ENCODE measurements at regions not wholly inside any gene's neighbourhood (a gene's known extent, or its start where the extent isn't known, plus 50 kb on each side); places are given as distances from the start of the nearest gene placed in this dataset.

DNA sequence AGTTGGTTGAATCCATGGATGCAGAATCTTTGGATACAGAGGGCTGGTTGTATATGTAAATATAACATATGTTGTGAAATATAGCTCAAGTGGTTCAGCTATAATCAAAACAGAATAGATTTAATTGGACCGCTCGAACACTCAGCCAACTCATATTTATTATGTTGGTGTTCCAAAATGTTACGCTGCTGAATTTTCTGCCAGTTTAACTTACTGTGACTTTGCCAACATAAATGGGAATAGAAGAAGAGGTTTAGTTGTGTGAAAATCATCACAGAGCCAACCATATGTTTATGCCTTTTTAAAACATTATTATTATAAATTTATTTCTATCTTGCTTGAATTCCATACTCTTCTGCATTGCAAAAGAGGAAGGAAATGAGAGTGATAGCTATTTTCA is 178.2 kb upstream of the FBXL7 start:
- no peaks in the 10 kb centered on the region for H3K27me3 ChIP-seq
- H3K4me3 ChIP-seq, result no peak overlapping the region
- no peak overlapping the region for H3K4me2 ChIP-seq
- no peak overlapping the region for H3K27ac ChIP-seq
- no peaks in the 10 kb centered on the region for H3K36me3 ChIP-seq
- no peaks in the 10 kb centered on the region for H3K4me1 ChIP-seq
- H4K20me1 ChIP-seq, result no peaks in the 10 kb centered on the region
- TF ChIP-seq Cebpa-rat (IDR thresholded peaks at IDR 0.05), result no peak
- no peaks in the 10 kb centered on the region for H3K9me3 ChIP-seq
- no peak overlapping the region for H3K9ac ChIP-seq

GRCh38 chr5:15320871-15321270 is 179.1 kb upstream of the FBXL7 start:
- Histone ChIP-seq H3K27ac (no peak overlapping the region), H3K27me3 (no peaks in the 10 kb centered on the region), H3K9me3 (no peaks in the 10 kb centered on the region), H3K9ac (no peak overlapping the region), H4K20me1 (no peaks in the 10 kb centered on the region), H3K4me2 (no peak overlapping the region), H3K4me1 (no peaks in the 10 kb centered on the region), H3K4me3 (no peak overlapping the region), H3K36me3 (no peaks in the 10 kb centered on the region)
- TF ChIP-seq Cebpa-rat (IDR thresholded peaks at IDR 0.05), result no peak

DNA sequence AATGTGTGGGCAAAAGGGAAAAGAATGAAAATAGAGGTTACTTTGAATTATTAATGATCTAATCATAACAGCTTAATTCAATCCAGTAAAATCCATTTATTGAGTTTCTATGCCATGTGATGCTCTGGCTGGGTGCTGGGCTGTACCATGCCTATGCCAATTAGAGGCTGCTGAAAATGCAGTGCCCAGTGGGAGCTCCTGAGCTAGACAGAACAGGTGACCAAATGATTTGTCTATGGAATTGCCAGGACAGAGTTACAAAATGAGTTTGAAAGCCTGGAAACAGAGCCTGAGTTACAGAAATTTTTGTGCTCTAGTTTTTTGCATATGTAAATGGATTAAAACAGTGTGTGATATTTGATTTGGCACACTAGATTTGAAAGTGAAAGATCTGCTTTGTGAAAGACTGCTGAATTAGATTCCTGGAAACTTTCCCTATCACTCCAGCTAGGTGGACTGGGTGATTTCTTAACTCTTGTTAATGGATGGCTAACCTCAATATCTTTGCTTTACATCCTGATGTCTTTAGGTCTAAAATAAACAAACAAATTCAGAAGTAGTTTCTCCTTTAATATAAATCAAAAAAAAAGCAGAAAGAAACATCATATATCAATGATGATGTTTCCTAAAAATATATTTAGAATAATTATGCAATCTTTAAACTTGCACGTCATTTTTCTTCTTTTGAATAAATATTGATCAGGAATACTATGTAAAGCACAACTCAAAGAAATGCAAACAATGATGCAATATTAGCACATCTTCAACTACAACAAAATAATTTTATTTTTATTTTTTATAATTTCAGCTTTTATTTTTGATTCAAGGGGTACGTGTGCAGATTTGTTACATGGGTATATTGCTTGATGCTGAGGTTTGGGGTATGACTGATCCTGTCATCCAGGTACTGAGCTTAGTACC is 194.8 kb upstream of the FBXL7 start:
- no peaks in the 10 kb centered on the region for H3K27me3 ChIP-seq
- H3K4me1 ChIP-seq, result no peaks in the 10 kb centered on the region
- H3K9me3 ChIP-seq, result no peaks in the 10 kb centered on the region
- H3K4me2 ChIP-seq, result no peak overlapping the region
- H4K20me1 ChIP-seq, result no peaks in the 10 kb centered on the region
- TF ChIP-seq Cebpa-rat (IDR thresholded peaks at IDR 0.05), result no peak
- H3K36me3 ChIP-seq, result no peaks in the 10 kb centered on the region
- no peak overlapping the region for H3K9ac ChIP-seq
- H3K27ac ChIP-seq, result no peak overlapping the region
- no peak overlapping the region for H3K4me3 ChIP-seq

- TF ChIP-seq Cebpa-rat (IDR thresholded peaks at IDR 0.05), result no peak
- no peaks in the 10 kb centered on the region for H3K36me3 ChIP-seq
- no peak overlapping the region for H3K4me3 ChIP-seq
- no peaks in the 10 kb centered on the region for H3K9me3 ChIP-seq
- H3K4me2 ChIP-seq, result no peak overlapping the region
- no peak overlapping the region for H3K27ac ChIP-seq
- H3K9ac ChIP-seq, result no peak overlapping the region
- no peaks in the 10 kb centered on the region for H3K4me1 ChIP-seq
- no peaks in the 10 kb centered on the region for H3K27me3 ChIP-seq
- no peaks in the 10 kb centered on the region for H4K20me1 ChIP-seq
These were observed 195.8 kb upstream of the FBXL7 start for GRCh38 chr5:15304066-15304731.

GRCh38 chr5:15300141-15300540 is 199.8 kb upstream of the FBXL7 start:
- H3K27me3 ChIP-seq, result no peaks in the 10 kb centered on the region
- no peaks in the 10 kb centered on the region for H3K36me3 ChIP-seq
- H3K4me3 ChIP-seq, result no peak overlapping the region
- TF ChIP-seq Cebpa-rat (IDR thresholded peaks at IDR 0.05), result no peak
- H3K9me3 ChIP-seq, result no peaks in the 10 kb centered on the region
- H3K9ac ChIP-seq, result no peak overlapping the region
- no peak overlapping the region for H3K27ac ChIP-seq
- H4K20me1 ChIP-seq, result no peaks in the 10 kb centered on the region
- H3K4me1 ChIP-seq, result peaks cover 7% of the 10 kb centered on the region
- no peak overlapping the region for H3K4me2 ChIP-seq

- no peaks in the 10 kb centered on the region for H3K4me1 ChIP-seq
- H3K27ac ChIP-seq, result no peak overlapping the region
- no peak overlapping the region for H3K4me2 ChIP-seq
- H3K36me3 ChIP-seq, result no peaks in the 10 kb centered on the region
- H3K4me3 ChIP-seq, result no peak overlapping the region
- no peaks in the 10 kb centered on the region for H3K27me3 ChIP-seq
- H4K20me1 ChIP-seq, result no peaks in the 10 kb centered on the region
- no peak overlapping the region for H3K9ac ChIP-seq
- no peak for TF ChIP-seq Cebpa-rat (IDR thresholded peaks at IDR 0.05)
- peaks cover 11% of the 10 kb centered on the region for H3K9me3 ChIP-seq
These were observed 209.0 kb upstream of the FBXL7 start for GRCh38 chr5:15290953-15291352.

DNA sequence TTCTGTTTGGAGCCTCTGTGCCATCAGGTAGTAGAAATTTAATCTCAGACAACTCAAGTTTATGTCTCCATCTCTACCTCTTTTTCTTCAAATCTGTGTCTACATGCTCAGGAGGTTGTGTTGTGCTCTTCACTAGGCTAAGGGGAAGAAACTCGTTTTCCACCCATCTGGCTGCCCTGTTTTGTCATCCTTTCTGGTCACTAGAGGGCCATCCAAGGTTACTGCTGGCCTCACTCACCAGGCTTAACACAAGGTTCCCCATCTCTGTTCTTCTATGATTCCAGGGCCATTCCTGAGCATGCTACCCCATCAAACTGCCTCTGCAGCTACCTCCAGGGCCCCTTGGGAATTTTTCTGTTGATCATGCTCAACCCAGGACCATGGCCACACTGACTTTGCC is 213.3 kb upstream of the FBXL7 start:
- Histone ChIP-seq H3K4me2 (no peak overlapping the region), H3K4me3 (no peak overlapping the region)

GRCh38 chr5:15285901-15286583 is 213.9 kb upstream of the FBXL7 start:
- no peak overlapping the region for H3K4me3 ChIP-seq
- no peak overlapping the region for H3K27ac ChIP-seq
- H4K20me1 ChIP-seq, result no peaks in the 10 kb centered on the region
- H3K4me1 ChIP-seq, result no peaks in the 10 kb centered on the region
- H3K36me3 ChIP-seq, result no peaks in the 10 kb centered on the region
- no peaks in the 10 kb centered on the region for H3K27me3 ChIP-seq
- H3K9me3 ChIP-seq, result no peaks in the 10 kb centered on the region
- H3K4me2 ChIP-seq, result no peak overlapping the region
- TF ChIP-seq Cebpa-rat (IDR thresholded peaks at IDR 0.05), result no peak
- H3K9ac ChIP-seq, result no peak overlapping the region

More for the DNA sequence above, 213.3 kb upstream of the FBXL7 start:
- H4K20me1 ChIP-seq, result no peaks in the 10 kb centered on the region
- peaks cover 4% of the 10 kb centered on the region; the same call in 1 of the 2 replicates for H3K9me3 ChIP-seq
- H3K9ac ChIP-seq, result no peak overlapping the region
- H3K36me3 ChIP-seq, result no peaks in the 10 kb centered on the region
- H3K27ac ChIP-seq, result no peak overlapping the region
- TF ChIP-seq Cebpa-rat (IDR thresholded peaks at IDR 0.05), result no peak
- no peaks in the 10 kb centered on the region for H3K27me3 ChIP-seq
- no peaks in the 10 kb centered on the region for H3K4me1 ChIP-seq

DNA sequence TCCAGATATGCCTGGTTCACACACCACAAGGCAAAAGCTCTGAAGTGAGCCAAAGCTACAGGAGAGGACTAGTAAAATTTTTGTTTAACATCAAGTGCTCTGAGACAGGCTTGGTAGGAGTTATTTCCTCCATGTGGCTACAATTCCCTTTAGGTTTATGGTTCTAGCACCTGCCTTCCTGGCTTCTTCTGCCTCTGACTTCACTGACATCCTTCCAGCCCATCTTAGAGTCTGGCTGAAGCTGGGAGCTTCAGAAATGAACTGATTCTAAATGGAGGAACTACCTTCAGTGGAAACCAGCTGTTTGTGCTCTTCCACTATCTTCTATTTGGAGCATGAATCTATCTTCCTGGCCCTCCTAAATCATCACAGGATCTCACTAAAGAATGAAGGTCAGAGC is 215.3 kb upstream of the FBXL7 start:
- TF ChIP-seq Cebpa-rat (IDR thresholded peaks at IDR 0.05), result no peak
- no peaks in the 10 kb centered on the region for H3K27me3 ChIP-seq
- H3K27ac ChIP-seq, result no peak overlapping the region
- H3K9ac ChIP-seq, result no peak overlapping the region
- H3K4me1 ChIP-seq, result no peaks in the 10 kb centered on the region
- no peak overlapping the region for H3K4me2 ChIP-seq
- H3K36me3 ChIP-seq, result no peaks in the 10 kb centered on the region
- H4K20me1 ChIP-seq, result no peaks in the 10 kb centered on the region
- H3K9me3 ChIP-seq, result no peaks in the 10 kb centered on the region
- no peak overlapping the region for H3K4me3 ChIP-seq

DNA sequence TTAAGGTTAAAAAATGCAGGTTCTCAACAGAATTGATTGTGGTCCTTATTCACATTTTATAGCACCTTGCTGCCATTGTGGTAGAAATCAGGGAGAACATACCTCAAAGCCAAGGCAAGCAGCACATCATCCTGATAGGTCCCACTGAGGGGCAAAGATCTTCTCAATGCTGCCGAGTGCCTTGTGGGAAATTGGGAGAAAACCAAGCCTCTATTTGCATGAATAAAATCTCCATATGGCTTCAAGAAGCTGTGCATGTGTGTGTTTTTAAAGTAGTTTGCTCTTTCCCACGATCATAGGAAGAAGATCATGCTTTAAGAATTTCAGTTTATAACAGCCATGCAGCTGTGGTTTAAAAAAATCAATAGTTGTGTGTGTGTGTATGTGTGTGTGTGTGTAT is 216.9 kb upstream of the FBXL7 start:
- Histone ChIP-seq H3K4me1 (no peaks in the 10 kb centered on the region), H3K9me3 (no peaks in the 10 kb centered on the region), H3K27me3 (no peaks in the 10 kb centered on the region), H3K4me3 (no peak overlapping the region), H3K27ac (no peak overlapping the region), H3K4me2 (no peak overlapping the region), H3K9ac (no peak overlapping the region), H3K36me3 (no peaks in the 10 kb centered on the region), H4K20me1 (no peaks in the 10 kb centered on the region)
- TF ChIP-seq Cebpa-rat (IDR thresholded peaks at IDR 0.05), result no peak
